Karpas-422 (cell line): ENCODE measurements at regions not wholly inside any gene's neighbourhood (a gene's known extent, or its start where the extent isn't known, plus 50 kb on each side); places are given as distances from the start of the nearest gene placed in this dataset.

Experiments
- DNase-seq: peaks from one replicate; pipeline ENCODE4 v3.0.0-alpha.2; 2015
- H2AFZ ChIP-seq: fragments of 200-600 bp; sonication (generic); 2 replicates; pipeline ENCODE4 v1.6.1; 2014; ENCODE audit warnings: antibody characterized with exemption, low read length, mixed read lengths
- H3K27ac ChIP-seq: fragments of 200-600 bp; sonication (generic); 2 replicates; pipeline ENCODE4 v1.5.1; 2014; ENCODE audit warnings: mild to moderate bottlenecking, low read length, moderate library complexity
- H3K27me3 ChIP-seq: fragments of 200-600 bp; sonication (generic); 2 replicates; pipeline ENCODE4 v1.6.1; 2014; ENCODE audit warnings: low read length, mixed read lengths
- H3K36me3 ChIP-seq: fragments of 200-600 bp; sonication (generic); 2 replicates; pipeline ENCODE4 v1.6.1; 2014; ENCODE audit warnings: low read length, mixed read lengths; ENCODE audit not compliant: insufficient read depth
- H3K4me1 ChIP-seq: fragments of 200-600 bp; sonication (generic); 2 replicates; pipeline ENCODE4 v1.6.1; 2014; ENCODE audit warnings: mild to moderate bottlenecking, low read length, mixed read lengths
- H3K4me2 ChIP-seq: fragments of 200-600 bp; sonication (generic); 2 replicates; pipeline ENCODE4 v1.6.1; 2014; ENCODE audit warnings: low read length, low read depth, mild to moderate bottlenecking; ENCODE audit not compliant: poor library complexity, severe bottlenecking
- H3K4me3 ChIP-seq: fragments of 200-600 bp; sonication (generic); 2 replicates; pipeline ENCODE4 v1.5.1; 2014; ENCODE audit warnings: mild to moderate bottlenecking, antibody characterized with exemption, low read length, mixed read lengths
- H3K79me2 ChIP-seq: fragments of 200-600 bp; sonication (generic); 2 replicates; pipeline ENCODE4 v1.6.1; 2014; ENCODE audit warnings: mild to moderate bottlenecking, low read length, mixed read lengths
- H3K9ac ChIP-seq: fragments of 200-600 bp; sonication (generic); 2 replicates; pipeline ENCODE4 v1.6.0; 2014; ENCODE audit warnings: low read length
- H3K9me2 ChIP-seq: fragments of 200-600 bp; sonication (generic), shearing (Covaris generic); replicated peaks from 2 replicates; pipeline ENCODE4 v1.6.0; 2014; ENCODE audit warnings: mild to moderate bottlenecking, low read length, moderate library complexity; ENCODE audit not compliant: insufficient read depth
- H3K9me3 ChIP-seq: fragments of 300-700, 200-600 bp; sonication (generic); 2 replicates; pipeline ENCODE4 v1.6.1; 2014; ENCODE audit warnings: low read length, mixed read lengths
- H4K20me1 ChIP-seq: fragments of 200-600 bp; sonication (generic); 2 replicates; pipeline ENCODE4 v1.6.1; 2014; ENCODE audit warnings: mild to moderate bottlenecking, antibody characterized with exemption, low read length, low read depth; ENCODE audit not compliant: insufficient read depth

DNA sequence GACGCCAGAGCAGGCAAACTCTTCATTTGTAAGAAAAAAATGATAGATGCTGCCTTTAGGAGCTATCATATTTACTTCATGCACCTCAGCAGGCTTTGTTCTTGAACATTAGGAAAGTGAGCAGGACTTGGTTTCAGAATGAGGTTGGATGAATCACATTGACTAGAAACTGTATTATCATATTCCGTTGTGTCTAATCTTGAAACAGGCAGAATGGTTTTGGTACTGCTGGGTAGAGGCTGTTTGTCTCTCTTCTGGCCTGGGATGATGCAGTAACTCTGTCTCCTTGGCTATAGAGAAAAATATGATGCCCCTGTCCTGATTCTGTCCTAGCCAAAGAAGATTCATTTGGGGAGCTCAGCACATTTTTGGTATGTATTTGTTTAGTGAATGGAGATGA is 344.2 kb upstream of the GRM7 start:
- no peak overlapping the region for H2AFZ ChIP-seq
- no peaks in the 10 kb centered on the region for H3K9me2 ChIP-seq
- H3K79me2 ChIP-seq = no peaks in the 10 kb centered on the region
- no peak overlapping the region for H3K4me3 ChIP-seq
- H3K4me1 ChIP-seq = no peaks in the 10 kb centered on the region
- H3K4me2 ChIP-seq = no peak overlapping the region
- H3K9ac ChIP-seq = no peak overlapping the region
- H4K20me1 ChIP-seq = no peaks in the 10 kb centered on the region
- H3K27me3 ChIP-seq = no peaks in the 10 kb centered on the region
- H3K9me3 ChIP-seq = peaks cover 6% of the 10 kb centered on the region
- no peak overlapping the region for H3K27ac ChIP-seq
- H3K36me3 ChIP-seq = no peaks in the 10 kb centered on the region
- DNase-seq = no peak

DNA sequence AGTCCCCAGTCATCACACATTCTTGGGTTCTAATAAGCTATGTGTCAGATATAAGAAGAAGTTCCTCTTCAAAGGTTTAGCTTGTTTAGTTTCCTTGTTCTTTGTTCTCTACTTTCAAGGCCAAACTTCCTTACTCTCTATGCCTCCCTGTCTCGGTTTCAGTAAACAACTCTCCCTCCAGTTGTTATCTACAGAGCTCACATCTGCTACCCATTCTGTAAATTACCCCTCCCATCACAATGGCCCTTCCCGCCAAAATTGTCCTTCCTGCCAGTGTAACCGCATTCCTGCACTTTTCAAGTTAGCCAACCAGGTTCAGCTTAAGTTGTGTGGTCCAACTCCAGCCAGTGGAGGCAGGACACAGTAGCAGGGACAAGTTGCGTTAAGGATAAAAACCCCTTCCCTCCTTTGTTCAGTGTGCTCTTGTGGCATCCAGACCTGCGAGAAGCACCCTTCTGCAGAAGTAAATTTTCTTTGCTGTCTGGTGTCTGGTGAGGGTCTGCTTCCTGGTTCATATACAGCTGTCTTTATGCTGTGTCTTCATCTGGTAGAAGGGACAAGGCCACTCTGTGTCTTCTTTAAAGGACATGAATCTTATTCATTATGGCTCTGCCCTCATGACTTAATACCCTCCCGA is 342.1 kb upstream of the GRM7 start:
- Histone ChIP-seq H2AFZ (no peak overlapping the region), H3K4me1 (no peaks in the 10 kb centered on the region), H3K9ac (no peak overlapping the region), H3K4me2 (no peak overlapping the region), H3K36me3 (no peaks in the 10 kb centered on the region), H3K9me2 (no peaks in the 10 kb centered on the region), H3K79me2 (no peaks in the 10 kb centered on the region), H3K27me3 (no peaks in the 10 kb centered on the region), H3K9me3 (peaks cover 6% of the 10 kb centered on the region), H3K4me3 (no peak overlapping the region), H3K27ac (no peak overlapping the region), H4K20me1 (no peaks in the 10 kb centered on the region)
- no peak for DNase-seq

- Histone ChIP-seq H3K9me2 (no peaks in the 10 kb centered on the region), H3K9ac (no peak overlapping the region), H3K9me3 (peaks cover 6% of the 10 kb centered on the region), H3K36me3 (no peaks in the 10 kb centered on the region), H3K27me3 (no peaks in the 10 kb centered on the region), H3K4me1 (no peaks in the 10 kb centered on the region), H4K20me1 (no peaks in the 10 kb centered on the region), H2AFZ (no peak overlapping the region), H3K4me3 (no peak overlapping the region), H3K4me2 (no peak overlapping the region), H3K27ac (no peak overlapping the region), H3K79me2 (no peaks in the 10 kb centered on the region)
- no peak for DNase-seq
Measured at GRCh38 chr3:6521369-6522113, 339.4 kb upstream of the GRM7 start.

DNA sequence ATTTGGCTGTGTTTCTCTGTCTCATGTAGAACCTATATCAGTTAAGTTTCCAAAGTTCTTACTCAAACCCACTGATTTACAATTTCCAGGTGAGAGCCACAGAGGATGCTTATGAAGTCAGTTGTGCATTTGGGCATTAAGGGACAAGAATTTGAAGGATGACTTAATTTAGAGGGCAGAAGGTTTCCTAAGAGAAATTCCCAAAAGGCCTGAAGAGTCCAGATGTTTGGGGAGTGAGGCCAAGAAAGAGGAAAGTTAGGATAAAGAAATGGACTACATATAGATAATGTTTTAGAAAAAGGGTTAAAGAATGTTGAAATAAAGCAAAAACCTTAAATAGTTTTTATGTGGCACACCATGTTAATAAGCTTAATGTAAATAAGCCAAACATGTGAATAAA is 338.7 kb upstream of the GRM7 start:
- Histone ChIP-seq H3K4me2 (no peak overlapping the region), H4K20me1 (no peaks in the 10 kb centered on the region), H3K9me3 (peaks cover 6% of the 10 kb centered on the region), H3K4me3 (no peak overlapping the region), H3K9ac (no peak overlapping the region), H3K27me3 (no peaks in the 10 kb centered on the region), H3K9me2 (no peaks in the 10 kb centered on the region), H3K36me3 (no peaks in the 10 kb centered on the region), H3K4me1 (no peaks in the 10 kb centered on the region), H3K79me2 (no peaks in the 10 kb centered on the region), H2AFZ (no peak overlapping the region), H3K27ac (no peak overlapping the region)
- no peak for DNase-seq

GRCh38 chr3:6523043-6523442 is 337.9 kb upstream of the GRM7 start:
- H3K4me3 ChIP-seq = no peak overlapping the region
- H3K79me2 ChIP-seq = no peaks in the 10 kb centered on the region
- H3K4me1 ChIP-seq = no peaks in the 10 kb centered on the region
- H3K9ac ChIP-seq = no peak overlapping the region
- no peak overlapping the region for H2AFZ ChIP-seq
- DNase-seq = no peak
- no peaks in the 10 kb centered on the region for H3K36me3 ChIP-seq
- H4K20me1 ChIP-seq = no peaks in the 10 kb centered on the region
- H3K27ac ChIP-seq = no peak overlapping the region
- no peaks in the 10 kb centered on the region for H3K9me2 ChIP-seq
- H3K27me3 ChIP-seq = no peaks in the 10 kb centered on the region
- peaks cover 6% of the 10 kb centered on the region for H3K9me3 ChIP-seq
- H3K4me2 ChIP-seq = no peak overlapping the region

GRCh38 chr3:6524479-6524878 is 336.4 kb upstream of the GRM7 start:
- Histone ChIP-seq H3K4me3 (no peak overlapping the region), H3K27me3 (no peaks in the 10 kb centered on the region), H3K36me3 (no peaks in the 10 kb centered on the region), H4K20me1 (no peaks in the 10 kb centered on the region), H3K27ac (no peak overlapping the region), H3K79me2 (no peaks in the 10 kb centered on the region), H3K9ac (no peak overlapping the region), H3K9me3 (peaks cover 4% of the 10 kb centered on the region), H2AFZ (no peak overlapping the region), H3K4me2 (no peak overlapping the region), H3K9me2 (no peaks in the 10 kb centered on the region), H3K4me1 (no peaks in the 10 kb centered on the region)
- no peak for DNase-seq

DNA sequence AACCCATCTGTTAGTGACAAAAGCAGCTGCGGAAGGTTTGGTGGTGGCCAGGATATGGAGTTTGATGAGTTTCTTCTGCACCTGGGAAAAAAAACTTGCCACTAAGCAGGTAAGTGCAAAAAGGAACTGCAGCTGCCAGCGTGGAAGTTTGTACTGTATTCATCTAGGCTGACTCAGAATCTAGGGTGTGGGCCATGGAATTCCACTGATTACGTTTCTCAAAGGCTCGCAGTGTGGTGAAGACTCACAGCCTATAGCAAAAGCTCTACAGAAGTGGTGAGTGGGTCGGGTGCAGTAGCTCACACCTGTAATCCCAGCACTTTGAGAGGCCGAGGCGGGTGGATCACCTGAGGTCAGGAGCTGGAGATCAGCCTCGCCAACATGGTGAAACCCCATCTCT is 334.6 kb upstream of the GRM7 start:
- DNase-seq = no peak
- H3K4me2 ChIP-seq = no peak overlapping the region
- no peak overlapping the region for H3K4me3 ChIP-seq
- no peaks in the 10 kb centered on the region for H3K9me2 ChIP-seq
- no peaks in the 10 kb centered on the region for H3K79me2 ChIP-seq
- H4K20me1 ChIP-seq = no peaks in the 10 kb centered on the region
- H3K4me1 ChIP-seq = no peaks in the 10 kb centered on the region
- peaks cover 8% of the 10 kb centered on the region; the same call in 1 of the 2 replicates for H3K9me3 ChIP-seq
- no peak overlapping the region for H3K27ac ChIP-seq
- H3K36me3 ChIP-seq = no peaks in the 10 kb centered on the region
- no peak overlapping the region for H3K9ac ChIP-seq
- H2AFZ ChIP-seq = no peak overlapping the region
- no peaks in the 10 kb centered on the region for H3K27me3 ChIP-seq

GRCh38 chr3:6526861-6527260 is 334.1 kb upstream of the GRM7 start:
- Histone ChIP-seq H3K36me3 (no peaks in the 10 kb centered on the region), H3K27me3 (no peaks in the 10 kb centered on the region), H2AFZ (no peak overlapping the region), H3K79me2 (no peaks in the 10 kb centered on the region), H3K4me2 (no peak overlapping the region), H3K9me3 (peaks cover 8% of the 10 kb centered on the region; the same call in 1 of the 2 replicates), H3K9ac (no peak overlapping the region), H3K4me1 (no peaks in the 10 kb centered on the region), H4K20me1 (no peaks in the 10 kb centered on the region), H3K9me2 (no peaks in the 10 kb centered on the region), H3K4me3 (no peak overlapping the region), H3K27ac (no peak overlapping the region)
- no peak for DNase-seq
